ENCODE measurements at regions not wholly inside any gene's neighbourhood (a gene's known extent, or its start where the extent isn't known, plus 50 kb on each side); places are given as distances from the start of the nearest gene placed in this dataset.
A peak's percentile ranks its signal among the peaks of the same experiment; 100 is the strongest.
"Not testable (repeated sequence)": the region's sequence is repeated elsewhere in the genome, so short reads cannot be mapped to it uniquely, and the experiment has no call there.

DNA sequence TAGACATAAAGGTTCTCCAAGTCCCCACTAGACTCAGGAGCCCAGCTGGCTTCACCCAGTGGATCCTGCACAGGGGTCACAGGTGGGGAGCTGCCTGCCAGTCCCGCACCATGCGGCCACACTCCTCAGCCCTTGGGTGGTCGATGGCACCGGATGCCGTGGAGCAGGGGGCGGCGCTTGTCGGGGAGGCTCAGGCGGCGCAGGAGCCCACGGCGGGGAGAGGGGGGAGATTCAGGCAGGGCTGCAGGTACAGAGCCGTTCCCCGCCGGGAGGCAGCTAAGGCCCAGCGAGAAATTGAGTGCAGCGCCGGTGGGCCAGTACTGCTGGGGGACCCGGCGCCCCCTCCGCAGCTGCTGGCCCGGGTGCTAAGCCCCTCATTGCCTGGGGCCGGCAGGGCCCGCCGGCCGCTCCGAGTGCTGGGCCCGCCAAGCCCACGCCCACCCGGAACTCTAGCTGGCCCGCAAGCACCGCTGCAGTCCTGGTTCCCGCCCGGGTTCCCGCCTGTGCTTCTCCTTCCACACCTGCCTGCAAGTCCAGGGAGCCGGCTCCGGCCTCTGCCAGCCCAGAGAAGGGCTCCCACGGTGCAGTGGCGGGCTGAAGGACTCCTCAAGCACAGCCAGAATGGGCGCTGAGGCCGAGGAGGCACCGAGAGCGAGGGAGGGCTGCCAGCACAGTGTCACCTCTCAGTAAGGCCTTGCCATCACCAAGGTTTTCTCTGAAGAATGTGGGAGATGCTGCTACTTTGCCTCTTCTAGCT lies 58.4 kb upstream of the PPP1R12A start:
- DNase-seq (ENCODE audit: low read depth): no peak
- TF ChIP-seq CTCF (conservative IDR thresholded peaks at IDR 0.05; ENCODE audit: control insufficient read depth, insufficient read depth, low read depth, low read length): no peak
- H3K4me3 ChIP-seq (ENCODE audit: control insufficient read depth, low read depth, low read length): no peak overlapping the region

GRCh38 chr12:79991586-79991985 lies 56.7 kb upstream of the PPP1R12A start:
- no peak overlapping the region for H3K4me3 ChIP-seq (ENCODE audit: control insufficient read depth, low read depth, low read length)
- no peak for DNase-seq (ENCODE audit: low read depth)
- no peak for TF ChIP-seq CTCF (conservative IDR thresholded peaks at IDR 0.05; ENCODE audit: control insufficient read depth, insufficient read depth, low read depth, low read length)

- not testable (repeated sequence) for H3K4me3 ChIP-seq (ENCODE audit: control insufficient read depth, low read depth, low read length); DNase-seq (ENCODE audit: low read depth)
These were observed 55.8 kb upstream of the PPP1R12A start for GRCh38 chr12:79990509-79991338.

DNA sequence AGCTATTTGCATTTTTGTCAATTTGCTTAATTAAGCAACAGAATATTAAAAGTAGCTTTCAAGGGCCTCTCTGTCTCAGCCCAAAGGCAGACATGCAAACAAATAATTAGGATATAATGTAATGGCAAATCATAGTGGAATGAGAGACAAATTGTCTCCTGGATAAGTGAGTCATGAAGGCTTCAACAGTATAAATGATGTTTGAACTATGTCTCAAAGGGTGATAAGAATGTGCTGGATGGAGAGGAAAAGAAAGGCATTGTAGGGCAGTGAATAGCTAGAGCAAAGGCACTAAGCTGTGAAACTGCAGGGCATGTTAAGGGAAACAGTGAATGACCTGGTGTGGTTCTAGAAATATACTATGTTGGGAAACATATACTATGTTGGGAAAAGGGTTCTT lies 53.5 kb upstream of the PPP1R12A start:
- TF ChIP-seq CTCF (conservative IDR thresholded peaks at IDR 0.05; ENCODE audit: control insufficient read depth, insufficient read depth, low read depth, low read length): no peak
- no peak overlapping the region for H3K4me3 ChIP-seq (ENCODE audit: control insufficient read depth, low read depth, low read length)
- DNase-seq (ENCODE audit: low read depth): peak; percentile 26

DNA sequence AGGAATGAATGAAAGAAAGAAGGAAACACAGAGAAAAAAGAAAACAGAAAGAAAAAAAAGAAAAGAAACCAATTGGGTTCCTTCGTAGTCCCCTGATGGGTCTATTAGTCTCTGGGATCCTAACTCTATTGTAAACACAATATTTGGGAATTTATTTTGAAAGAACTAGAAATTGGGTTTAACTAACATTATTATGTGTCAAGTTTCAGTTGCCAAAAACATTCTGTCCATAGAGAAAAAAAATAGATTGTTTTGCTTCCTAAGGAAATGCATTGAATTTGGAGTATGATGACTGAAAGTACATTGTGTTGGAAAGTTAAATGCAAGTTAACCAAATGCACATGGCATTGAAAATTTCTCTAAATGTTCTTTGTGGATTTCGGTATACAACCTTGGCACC lies 52.8 kb upstream of the PPP1R12A start:
- no peak for DNase-seq (ENCODE audit: low read depth)
- no peak overlapping the region for H3K4me3 ChIP-seq (ENCODE audit: control insufficient read depth, low read depth, low read length)
- TF ChIP-seq CTCF (conservative IDR thresholded peaks at IDR 0.05; ENCODE audit: control insufficient read depth, insufficient read depth, low read depth, low read length): no peak

Measured in fibroblast of mammary gland (primary cell).